AG09319 (cell line): ENCODE measurements at regions not wholly inside any gene's neighbourhood (a gene's known extent, or its start where the extent isn't known, plus 50 kb on each side); places are given as distances from the start of the nearest gene placed in this dataset.

Source experiments
- DNase-seq: peaks from one replicate; pipeline ENCODE4 v3.0.0-alpha.2; 2010; ENCODE audit warnings: low read depth; ENCODE audit errors: extremely low read depth
- CTCF ChIP-seq: IDR thresholded peaks from 2 replicates; pipeline ENCODE4 v1.5.1; 2011; ENCODE audit warnings: low read depth, mild to moderate bottlenecking, inconsistent platforms, low read length, moderate library complexity

GRCh38 chr4:81622474-81623184, 150.9 kb upstream of the RASGEF1B start:
- TF ChIP-seq CTCF = no peak

GRCh38 chr4:81622028-81622427, 150.3 kb upstream of the RASGEF1B start:
- no peak for DNase-seq
- TF ChIP-seq CTCF = no peak

More at GRCh38 chr4:81622474-81623184, 150.9 kb upstream of the RASGEF1B start:
- no peak for DNase-seq

GRCh38 chr4:81621490-81621889, 149.8 kb upstream of the RASGEF1B start:
- no peak for TF ChIP-seq CTCF
- no peak for DNase-seq

- DNase-seq = no peak
- no peak for TF ChIP-seq CTCF
Observed at GRCh38 chr4:81620442-81620841, 148.7 kb upstream of the RASGEF1B start.

GRCh38 chr4:81617545-81617944, 145.8 kb upstream of the RASGEF1B start:
- DNase-seq = no peak
- no peak for TF ChIP-seq CTCF

- DNase-seq = no peak
- TF ChIP-seq CTCF = no peak
Observed at GRCh38 chr4:81611221-81611620, 139.5 kb upstream of the RASGEF1B start.

- TF ChIP-seq CTCF = no peak
- DNase-seq = no peak
Observed at GRCh38 chr4:81609844-81610243, 138.1 kb upstream of the RASGEF1B start.
